ENCODE measurements at regions not wholly inside any gene's neighbourhood (a gene's known extent, or its start where the extent isn't known, plus 50 kb on each side); places are given as distances from the start of the nearest gene placed in this dataset.

GRCh38 chr2:71995067-71995665 is 152.5 kb downstream of the CYP26B1 start:
- TF ChIP-seq GATA2 (IDR thresholded peaks at IDR 0.05; ENCODE audit: low read depth, low read length) = no peak
- no peak for TF ChIP-seq GATA3 (IDR thresholded peaks at IDR 0.05; ENCODE audit: low read depth, low read length)
